Parathyroid adenoma (tissue), 2 donors: ENCODE measurements at regions not wholly inside any gene's neighbourhood (a gene's known extent, or its start where the extent isn't known, plus 50 kb on each side); places are given as distances from the start of the nearest gene placed in this dataset.

ENCODE experiments used
- H2AFZ ChIP-seq: fragments of 300-600 bp; sonication (generic); one replicate; pipeline ENCODE4 v1.7.0; 2017; ENCODE audit warnings: antibody characterized with exemption, mild to moderate bottlenecking
- H3K27ac ChIP-seq: fragments of 300-600 bp; sonication (generic); one replicate; pipeline ENCODE4 v1.7.0; 2017
- H3K27me3 ChIP-seq: fragments of 300-600 bp; sonication (generic); one replicate; pipeline ENCODE4 v1.7.0; 2017; ENCODE audit warnings: low read length; ENCODE audit not compliant: control insufficient read depth, insufficient read depth
- H3K36me3 ChIP-seq: fragments of 300-600 bp; sonication (generic); one replicate; pipeline ENCODE4 v1.7.0; 2017; ENCODE audit warnings: low read length; ENCODE audit not compliant: control insufficient read depth, insufficient read depth
- H3K4me1 ChIP-seq: fragments of 300-600 bp; sonication (generic); one replicate; pipeline ENCODE4 v1.7.0; 2017; ENCODE audit warnings: control low read depth
- H3K4me2 ChIP-seq: fragments of 300-600 bp; sonication (generic); one replicate; pipeline ENCODE4 v1.7.0; 2017; ENCODE audit warnings: low read length
- H3K4me3 ChIP-seq: fragments of 300-600 bp; sonication (generic); one replicate; pipeline ENCODE4 v1.7.0; 2017; ENCODE audit warnings: low read depth, low read length
- H3K79me2 ChIP-seq: fragments of 300-600 bp; sonication (generic); one replicate; pipeline ENCODE4 v1.7.0; 2017; ENCODE audit warnings: control low read depth
- H3K9ac ChIP-seq: fragments of 300-600 bp; sonication (generic); one replicate; pipeline ENCODE4 v1.7.0; 2017; ENCODE audit warnings: mild to moderate bottlenecking
- H3K9me3 ChIP-seq: fragments of 300-600 bp; sonication (generic); one replicate; pipeline ENCODE4 v1.7.0; 2017; ENCODE audit warnings: low read length; ENCODE audit not compliant: control insufficient read depth
- CTCF ChIP-seq: fragments of 300-600 bp; sonication (generic); IDR thresholded peaks from one replicate; pipeline ENCODE4 v1.7.0; 2017; ENCODE audit warnings: antibody characterized with exemption, mild to moderate bottlenecking
- donor health status: primary hyperparathyroidism.

GRCh38 chr4:181777518-181777917, 465.7 kb upstream of the TENM3 start:
- Histone ChIP-seq H3K9me3 (no peaks in the 10 kb centered on the region), H3K4me1 (no peaks in the 10 kb centered on the region), H2AFZ (no peak overlapping the region), H3K79me2 (no peaks in the 10 kb centered on the region), H3K27me3 (no peaks in the 10 kb centered on the region), H3K4me2 (no peak overlapping the region), H3K36me3 (no peaks in the 10 kb centered on the region), H3K4me3 (no peak overlapping the region), H3K9ac (no peak overlapping the region), H3K27ac (no peak overlapping the region)
- no peak for TF ChIP-seq CTCF

- no peak overlapping the region for H2AFZ ChIP-seq
- H3K36me3 ChIP-seq: no peaks in the 10 kb centered on the region
- H3K27me3 ChIP-seq: no peaks in the 10 kb centered on the region
- no peaks in the 10 kb centered on the region for H3K9me3 ChIP-seq
- no peak overlapping the region for H3K27ac ChIP-seq
- no peak for TF ChIP-seq CTCF
- no peaks in the 10 kb centered on the region for H3K79me2 ChIP-seq
- H3K9ac ChIP-seq: no peak overlapping the region
- no peak overlapping the region for H3K4me2 ChIP-seq
- no peak overlapping the region for H3K4me3 ChIP-seq
- H3K4me1 ChIP-seq: no peaks in the 10 kb centered on the region
Measured at GRCh38 chr4:181784881-181785280, 458.3 kb upstream of the TENM3 start.

GRCh38 chr4:181792641-181793040, 450.6 kb upstream of the TENM3 start:
- H3K4me3 ChIP-seq: no peak overlapping the region
- H3K9ac ChIP-seq: no peak overlapping the region
- H3K9me3 ChIP-seq: no peaks in the 10 kb centered on the region
- no peaks in the 10 kb centered on the region for H3K4me1 ChIP-seq
- no peak for TF ChIP-seq CTCF
- no peak overlapping the region for H3K4me2 ChIP-seq
- H3K27me3 ChIP-seq: no peaks in the 10 kb centered on the region
- no peaks in the 10 kb centered on the region for H3K36me3 ChIP-seq
- no peak overlapping the region for H2AFZ ChIP-seq
- no peaks in the 10 kb centered on the region for H3K79me2 ChIP-seq
- H3K27ac ChIP-seq: no peak overlapping the region

GRCh38 chr4:181793096-181793495, 450.1 kb upstream of the TENM3 start:
- Histone ChIP-seq H2AFZ (no peak overlapping the region), H3K27ac (no peak overlapping the region), H3K4me3 (no peak overlapping the region), H3K9me3 (no peaks in the 10 kb centered on the region), H3K4me1 (no peaks in the 10 kb centered on the region), H3K9ac (no peak overlapping the region), H3K27me3 (no peaks in the 10 kb centered on the region), H3K4me2 (no peak overlapping the region), H3K79me2 (no peaks in the 10 kb centered on the region), H3K36me3 (no peaks in the 10 kb centered on the region)
- no peak for TF ChIP-seq CTCF

GRCh38 chr4:181796502-181796901, 446.7 kb upstream of the TENM3 start:
- Histone ChIP-seq H3K36me3 (no peaks in the 10 kb centered on the region), H3K9ac (no peak overlapping the region), H3K27ac (no peak overlapping the region), H3K4me3 (no peak overlapping the region), H3K27me3 (no peaks in the 10 kb centered on the region), H3K4me1 (no peaks in the 10 kb centered on the region), H3K79me2 (no peaks in the 10 kb centered on the region), H3K9me3 (no peaks in the 10 kb centered on the region), H2AFZ (no peak overlapping the region), H3K4me2 (no peak overlapping the region)
- no peak for TF ChIP-seq CTCF
